Right hindlimb (tissue), 1 donor: ENCODE measurements at regions not wholly inside any gene's neighbourhood (a gene's known extent, or its start where the extent isn't known, plus 50 kb on each side); places are given as distances from the start of the nearest gene placed in this dataset.
"Not testable (repeated sequence)": the region's sequence is repeated elsewhere in the genome, so short reads cannot be mapped to it uniquely, and the experiment has no call there.

Experiments
- DNase-seq: peaks from one replicate; pipeline ENCODE4 v3.0.0-alpha.2; 2018

- DNase-seq, result peak; percentile 87
Measured at GRCh38 chr11:109946322-109946846, 146.8 kb upstream of the ZC3H12C start.

DNA sequence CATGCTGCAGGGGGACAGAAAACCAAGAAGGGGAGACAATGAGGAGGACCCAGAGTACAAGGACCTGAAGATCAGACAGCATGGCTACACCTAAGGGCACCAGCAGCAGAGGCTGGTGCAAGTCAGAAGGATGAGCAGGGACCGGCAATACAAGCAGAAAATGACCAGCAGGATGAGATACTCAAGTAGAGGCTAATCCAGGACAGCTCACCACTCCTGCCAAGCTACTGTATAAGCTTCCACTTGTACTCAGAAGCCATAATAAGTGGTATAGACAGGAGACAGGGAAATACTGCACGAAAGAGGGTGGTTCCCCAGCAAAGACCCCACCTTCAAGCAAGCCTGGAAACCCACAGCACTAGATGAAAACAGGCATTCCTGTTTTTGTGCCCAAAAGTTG is 138.7 kb upstream of the ZC3H12C start:
- DNase-seq, result no peak

- DNase-seq, result no peak
Measured at GRCh38 chr11:109956124-109956793, 136.9 kb upstream of the ZC3H12C start.

DNA sequence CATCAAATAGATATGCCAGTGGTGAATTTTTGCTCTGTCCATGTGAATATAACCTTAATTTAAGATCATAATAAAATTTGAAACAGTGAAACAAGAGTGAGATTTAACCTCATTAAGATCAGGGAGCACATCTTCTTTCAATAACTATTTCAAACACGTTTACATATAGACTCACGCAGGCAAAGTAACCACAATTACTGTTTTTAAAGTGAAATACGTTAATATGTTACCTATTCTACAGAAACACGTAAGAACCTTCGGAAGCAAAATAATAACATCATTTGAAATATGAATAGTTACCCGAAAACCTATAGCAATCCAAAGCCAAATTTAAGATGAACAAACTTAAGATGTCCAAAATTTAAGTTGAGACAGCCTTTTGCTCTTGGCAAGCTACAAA is 136.2 kb upstream of the ZC3H12C start:
- no peak for DNase-seq

DNA sequence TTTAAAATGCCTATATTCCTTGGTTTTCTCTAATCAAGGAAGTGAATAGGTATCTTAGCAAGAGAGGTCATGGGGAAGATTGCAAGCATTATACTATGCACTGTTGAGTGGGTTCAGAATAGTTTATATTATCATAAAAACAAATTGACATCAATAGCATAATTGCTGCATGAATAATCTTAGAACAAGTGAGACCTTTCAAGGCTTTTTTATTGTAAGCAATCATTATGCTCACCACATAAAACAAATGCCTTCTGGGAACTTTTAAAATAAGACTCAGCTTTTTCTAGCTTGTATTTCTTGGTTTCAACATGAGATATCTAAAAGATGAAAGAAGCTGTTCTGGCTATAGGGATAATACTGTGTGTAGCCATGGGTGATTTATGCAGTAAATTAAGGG is 135.6 kb upstream of the ZC3H12C start:
- no peak for DNase-seq

- DNase-seq, result no peak
Measured at GRCh38 chr11:109958131-109958820, 134.9 kb upstream of the ZC3H12C start.

DNA sequence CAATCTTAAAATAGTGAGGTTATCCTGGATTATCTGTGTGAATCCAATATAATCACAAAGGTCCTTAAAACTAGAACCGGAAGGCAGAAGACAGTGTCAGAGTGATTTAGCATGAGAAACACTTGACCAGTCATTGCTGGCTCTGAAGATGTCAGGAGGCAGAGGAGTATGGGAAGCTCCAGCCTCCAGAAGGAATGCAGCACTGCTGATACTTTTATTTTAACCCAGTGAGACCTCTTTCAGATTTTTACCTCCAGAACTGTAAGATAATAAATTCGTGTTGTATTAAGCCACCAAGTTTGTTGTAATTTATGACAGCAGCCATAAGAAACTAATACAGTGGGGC is 134.4 kb upstream of the ZC3H12C start:
- no peak for DNase-seq

DNA sequence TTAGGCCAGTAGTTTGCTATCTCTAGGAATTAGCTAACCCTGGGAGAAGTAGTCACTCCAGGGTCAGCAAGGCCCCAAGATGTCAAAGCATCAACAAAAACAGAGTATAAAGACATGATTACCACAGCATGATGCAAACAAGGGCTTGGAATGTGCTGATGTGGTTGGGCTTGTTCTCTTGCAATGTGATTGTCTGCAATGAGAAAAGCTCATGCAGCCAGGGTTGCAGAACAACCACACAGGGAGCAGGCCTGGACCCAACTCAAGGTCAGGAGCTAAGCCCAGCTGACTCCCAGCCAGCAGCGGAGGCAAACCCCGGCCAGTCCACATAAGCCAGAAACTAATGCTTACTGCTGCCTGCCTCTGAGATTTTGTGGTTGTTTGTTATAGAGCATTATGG is 132.4 kb upstream of the ZC3H12C start:
- peak; percentile 69 for DNase-seq

- DNase-seq, result no peak
Measured at GRCh38 chr11:109961261-109961660, 131.9 kb upstream of the ZC3H12C start.

DNA sequence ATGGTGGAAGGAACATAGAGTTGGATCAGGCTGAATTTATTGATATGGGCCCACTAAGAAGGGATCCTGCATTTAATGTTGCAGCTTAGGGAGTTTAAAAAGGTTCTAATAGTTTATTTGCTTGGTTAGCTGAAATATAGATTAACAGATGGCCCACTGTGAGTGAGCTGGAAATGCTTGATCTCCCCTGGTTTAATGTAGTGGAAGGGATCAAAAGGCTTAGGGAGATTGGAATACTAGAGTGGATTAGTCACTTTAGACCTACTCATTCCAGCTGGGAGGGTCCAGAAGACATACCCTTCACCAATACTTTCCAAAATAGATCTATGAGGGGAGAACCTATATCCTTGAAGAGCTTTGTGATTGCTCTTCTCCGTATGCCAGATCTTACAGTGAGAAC is 130.1 kb upstream of the ZC3H12C start:
- no peak for DNase-seq

- DNase-seq, result no peak
Measured at GRCh38 chr11:109964487-109964886, 128.7 kb upstream of the ZC3H12C start.

- not testable (repeated sequence) for DNase-seq
Measured at GRCh38 chr11:109965445-109965844, 127.7 kb upstream of the ZC3H12C start.

DNA sequence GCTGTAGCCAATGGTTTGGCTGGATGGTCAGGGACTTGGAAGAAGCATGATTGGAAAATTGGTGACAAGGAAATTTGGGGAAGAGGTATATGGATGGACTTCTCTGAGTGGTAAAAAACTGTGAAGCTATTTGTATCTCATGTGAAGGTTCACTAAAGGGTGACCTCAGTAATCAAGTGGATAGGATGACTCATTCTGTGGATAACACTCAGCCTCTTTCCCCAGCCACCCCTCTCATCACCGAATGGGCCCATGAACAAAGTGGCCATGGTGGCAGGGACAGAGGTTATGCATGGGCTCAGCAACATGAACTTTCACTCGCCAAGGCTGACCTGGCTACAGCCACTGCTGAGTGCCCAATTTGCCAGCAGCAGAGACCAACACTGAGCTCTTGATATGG is 127.3 kb upstream of the ZC3H12C start:
- DNase-seq, result not testable (repeated sequence)

DNA sequence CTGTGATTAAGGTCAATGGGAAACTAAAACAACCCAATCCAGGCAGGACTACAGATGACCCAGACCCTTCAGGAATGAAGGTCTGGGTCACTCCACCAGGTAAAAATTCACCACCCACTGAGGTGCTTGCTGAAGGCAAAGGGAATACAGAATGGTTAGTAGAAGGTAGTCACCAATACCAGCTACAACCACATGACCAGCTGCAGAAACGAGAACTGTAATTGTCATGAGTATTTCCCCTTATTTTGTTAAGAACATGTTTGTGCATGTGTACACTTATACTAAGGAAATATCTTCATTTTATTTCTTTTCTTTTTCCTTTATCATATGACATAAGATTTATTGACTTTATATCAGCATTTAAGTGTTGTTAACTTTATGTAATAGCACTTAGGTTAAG is 126.1 kb upstream of the ZC3H12C start:
- DNase-seq, result not testable (repeated sequence)

- DNase-seq, result no peak
Measured at GRCh38 chr11:109968299-109968698, 124.9 kb upstream of the ZC3H12C start.

GRCh38 chr11:109968781-109969180 is 124.4 kb upstream of the ZC3H12C start:
- no peak for DNase-seq

DNA sequence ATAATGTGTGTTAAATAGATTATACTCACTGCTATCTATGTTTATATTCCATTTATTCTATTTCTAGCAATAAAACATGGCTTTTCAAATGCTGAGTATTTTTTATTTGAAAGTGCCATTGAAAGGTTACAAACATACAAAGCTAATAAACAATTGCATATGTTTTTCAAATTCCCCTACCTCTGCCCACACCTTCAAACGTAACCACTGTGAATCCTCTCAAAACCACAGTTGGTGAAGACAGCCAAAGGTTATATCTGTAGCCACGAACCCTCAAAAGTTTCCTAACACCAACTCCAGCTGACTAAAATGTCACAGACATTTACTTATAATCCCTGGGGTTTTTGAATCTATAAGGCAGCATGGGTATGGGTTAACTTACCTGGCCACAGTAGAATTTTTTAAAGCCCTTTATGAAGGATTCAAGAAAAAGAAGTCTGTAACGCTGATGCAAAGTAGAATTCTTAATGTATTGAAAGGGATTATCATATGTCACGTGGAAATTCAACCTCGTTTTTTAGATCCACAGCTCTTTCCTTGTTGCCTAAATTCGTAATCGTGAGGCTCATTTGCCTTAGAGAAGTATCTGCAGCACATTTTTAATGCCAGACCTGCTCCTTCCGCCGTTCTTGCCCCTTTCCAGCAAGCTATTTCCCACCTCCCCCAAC is 122.5 kb upstream of the ZC3H12C start:
- no peak for DNase-seq

DNA sequence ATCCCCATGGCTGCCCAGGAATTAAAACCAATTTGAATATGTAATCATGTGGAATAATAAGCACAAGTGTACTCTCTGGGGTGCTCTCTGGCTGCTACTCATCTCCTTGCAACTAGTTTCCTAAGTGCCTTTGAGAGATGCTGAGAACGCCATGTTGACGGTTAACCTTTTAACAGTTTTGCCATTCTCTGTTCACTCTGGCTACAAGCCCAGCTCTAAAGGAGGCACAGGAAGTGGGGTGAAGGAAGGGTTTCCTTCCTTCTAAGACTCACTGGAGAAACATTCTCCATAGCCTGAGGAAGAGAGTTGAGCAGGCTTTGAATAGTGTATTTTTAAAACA is 122.0 kb upstream of the ZC3H12C start:
- DNase-seq, result peak; percentile 41

DNA sequence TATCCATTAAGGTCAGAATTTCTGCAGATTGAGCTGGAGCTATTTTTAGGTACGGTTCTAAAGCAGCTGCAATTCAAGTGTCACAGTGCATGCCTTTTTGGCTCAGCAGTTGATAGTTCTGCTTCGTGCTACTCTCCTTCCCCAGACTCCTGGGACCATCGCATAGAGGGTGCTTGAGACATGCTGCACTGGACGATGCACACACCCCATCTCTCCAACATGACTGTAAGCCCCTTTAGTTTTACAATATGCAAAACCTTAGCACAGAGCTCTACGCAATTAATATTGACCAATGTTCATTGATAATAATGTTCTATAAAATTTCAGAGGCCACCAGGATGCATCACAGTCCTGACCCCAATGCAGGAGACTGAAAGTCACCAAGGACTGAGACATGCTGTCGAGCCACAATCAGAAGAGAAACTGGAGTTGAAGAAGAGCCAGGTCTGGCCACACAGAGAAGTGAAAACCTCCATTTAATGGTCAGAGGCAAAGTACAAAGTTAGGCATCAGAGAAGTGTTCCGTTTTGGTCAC is 120.9 kb upstream of the ZC3H12C start:
- no peak for DNase-seq

- DNase-seq, result no peak
Measured at GRCh38 chr11:109972939-109973338, 120.3 kb upstream of the ZC3H12C start.

- DNase-seq, result no peak
Measured at GRCh38 chr11:109973486-109973885, 119.7 kb upstream of the ZC3H12C start.

- DNase-seq, result no peak
Measured at GRCh38 chr11:109974523-109974922, 118.7 kb upstream of the ZC3H12C start.

- DNase-seq, result no peak
Measured at GRCh38 chr11:109978895-109979294, 114.3 kb upstream of the ZC3H12C start.
